ENCODE measurements at regions not wholly inside any gene's neighbourhood (a gene's known extent, or its start where the extent isn't known, plus 50 kb on each side); places are given as distances from the start of the nearest gene placed in this dataset.

DNA sequence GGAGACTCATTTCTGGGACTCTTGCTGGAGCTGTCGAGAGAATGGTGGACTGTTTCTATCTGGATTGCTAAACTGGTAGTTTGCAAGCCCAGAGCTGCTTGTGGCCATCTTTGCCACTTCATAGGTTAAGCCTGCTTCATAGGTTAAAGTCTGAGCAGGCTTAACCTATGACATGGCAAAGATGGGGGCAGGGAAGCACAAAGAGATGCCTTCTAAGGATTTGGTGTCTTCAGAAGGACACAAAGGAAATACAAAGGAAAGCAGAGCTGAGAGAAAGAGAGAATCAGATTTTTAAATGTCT, 78.4 kb upstream of the MAX start:
- DNase-seq (ENCODE audit: low read depth in 1 of 2, low spot score in 1 of 2) = no peak
- no peak overlapping the region for H3K4me3 ChIP-seq (replicated peaks; ENCODE audit: insufficient read depth, low read length)
- no peak for TF ChIP-seq GABPA (IDR thresholded peaks at IDR 0.05; ENCODE audit: low read depth)
- TF ChIP-seq, protein P1, sequence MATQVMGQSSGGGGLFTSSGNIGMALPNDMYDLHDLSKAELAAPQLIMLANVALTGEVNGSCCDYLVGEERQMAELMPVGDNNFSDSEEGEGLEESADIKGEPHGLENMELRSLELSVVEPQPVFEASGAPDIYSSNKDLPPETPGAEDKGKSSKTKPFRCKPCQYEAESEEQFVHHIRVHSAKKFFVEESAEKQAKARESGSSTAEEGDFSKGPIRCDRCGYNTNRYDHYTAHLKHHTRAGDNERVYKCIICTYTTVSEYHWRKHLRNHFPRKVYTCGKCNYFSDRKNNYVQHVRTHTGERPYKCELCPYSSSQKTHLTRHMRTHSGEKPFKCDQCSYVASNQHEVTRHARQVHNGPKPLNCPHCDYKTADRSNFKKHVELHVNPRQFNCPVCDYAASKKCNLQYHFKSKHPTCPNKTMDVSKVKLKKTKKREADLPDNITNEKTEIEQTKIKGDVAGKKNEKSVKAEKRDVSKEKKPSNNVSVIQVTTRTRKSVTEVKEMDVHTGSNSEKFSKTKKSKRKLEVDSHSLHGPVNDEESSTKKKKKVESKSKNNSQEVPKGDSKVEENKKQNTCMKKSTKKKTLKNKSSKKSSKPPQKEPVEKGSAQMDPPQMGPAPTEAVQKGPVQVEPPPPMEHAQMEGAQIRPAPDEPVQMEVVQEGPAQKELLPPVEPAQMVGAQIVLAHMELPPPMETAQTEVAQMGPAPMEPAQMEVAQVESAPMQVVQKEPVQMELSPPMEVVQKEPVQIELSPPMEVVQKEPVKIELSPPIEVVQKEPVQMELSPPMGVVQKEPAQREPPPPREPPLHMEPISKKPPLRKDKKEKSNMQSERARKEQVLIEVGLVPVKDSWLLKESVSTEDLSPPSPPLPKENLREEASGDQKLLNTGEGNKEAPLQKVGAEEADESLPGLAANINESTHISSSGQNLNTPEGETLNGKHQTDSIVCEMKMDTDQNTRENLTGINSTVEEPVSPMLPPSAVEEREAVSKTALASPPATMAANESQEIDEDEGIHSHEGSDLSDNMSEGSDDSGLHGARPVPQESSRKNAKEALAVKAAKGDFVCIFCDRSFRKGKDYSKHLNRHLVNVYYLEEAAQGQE (IDR thresholded peaks at IDR 0.05; ENCODE audit: insufficient replicate concordance, low read depth) = no peak
- H3K27me3 ChIP-seq (ENCODE audit: insufficient read depth, poor library complexity, severe bottlenecking) = no peaks in the 10 kb centered on the region
- H3K27ac ChIP-seq (replicated peaks) = no peak overlapping the region

DNA sequence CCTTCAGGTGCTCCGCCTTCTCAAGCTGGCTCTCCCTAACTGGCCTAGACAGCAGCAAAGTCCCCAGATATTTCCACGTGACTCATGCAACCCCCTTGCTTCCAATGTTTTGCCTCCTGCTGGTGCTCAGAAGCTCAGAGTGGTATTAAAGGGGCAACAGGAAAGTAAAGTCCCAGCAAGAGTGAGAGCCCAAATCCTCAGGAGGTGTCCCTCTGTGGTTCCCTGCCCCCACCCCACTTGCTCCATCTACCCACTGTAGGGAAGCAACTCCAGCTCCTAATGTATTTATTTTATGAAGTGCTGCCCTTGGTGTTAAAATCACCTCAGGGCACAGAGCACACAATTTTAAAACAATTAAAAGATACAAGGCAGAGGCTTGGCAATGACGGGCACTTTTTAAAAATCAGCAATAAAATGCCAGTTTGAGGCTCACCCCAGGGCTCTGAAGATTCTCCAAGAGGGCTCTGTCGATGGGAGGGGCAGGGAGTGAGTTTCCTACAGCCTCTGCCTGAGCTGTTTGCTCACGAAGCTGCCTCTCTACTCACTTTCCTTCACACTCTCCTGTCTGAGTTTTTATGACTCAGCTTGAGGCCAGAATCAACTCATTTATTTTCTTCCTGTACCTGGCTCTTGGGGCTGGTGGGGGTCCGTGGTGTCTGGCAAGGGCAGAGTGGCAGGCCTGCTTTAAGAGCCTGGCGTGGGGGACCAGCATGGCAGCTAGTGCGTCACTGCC, 81.9 kb upstream of the MAX start:
- DNase-seq (ENCODE audit: low read depth in 1 of 2, low spot score in 1 of 2) = no peak
- H3K27ac ChIP-seq (replicated peaks) = no peak overlapping the region
- TF ChIP-seq, protein P2, sequence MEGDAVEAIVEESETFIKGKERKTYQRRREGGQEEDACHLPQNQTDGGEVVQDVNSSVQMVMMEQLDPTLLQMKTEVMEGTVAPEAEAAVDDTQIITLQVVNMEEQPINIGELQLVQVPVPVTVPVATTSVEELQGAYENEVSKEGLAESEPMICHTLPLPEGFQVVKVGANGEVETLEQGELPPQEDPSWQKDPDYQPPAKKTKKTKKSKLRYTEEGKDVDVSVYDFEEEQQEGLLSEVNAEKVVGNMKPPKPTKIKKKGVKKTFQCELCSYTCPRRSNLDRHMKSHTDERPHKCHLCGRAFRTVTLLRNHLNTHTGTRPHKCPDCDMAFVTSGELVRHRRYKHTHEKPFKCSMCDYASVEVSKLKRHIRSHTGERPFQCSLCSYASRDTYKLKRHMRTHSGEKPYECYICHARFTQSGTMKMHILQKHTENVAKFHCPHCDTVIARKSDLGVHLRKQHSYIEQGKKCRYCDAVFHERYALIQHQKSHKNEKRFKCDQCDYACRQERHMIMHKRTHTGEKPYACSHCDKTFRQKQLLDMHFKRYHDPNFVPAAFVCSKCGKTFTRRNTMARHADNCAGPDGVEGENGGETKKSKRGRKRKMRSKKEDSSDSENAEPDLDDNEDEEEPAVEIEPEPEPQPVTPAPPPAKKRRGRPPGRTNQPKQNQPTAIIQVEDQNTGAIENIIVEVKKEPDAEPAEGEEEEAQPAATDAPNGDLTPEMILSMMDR (IDR thresholded peaks at IDR 0.05; ENCODE audit: insufficient read depth, low read length) = no peak
- TF ChIP-seq POLR2AphosphoS5 (IDR thresholded peaks at IDR 0.05; ENCODE audit: low read depth) (no peak), GABPA (IDR thresholded peaks at IDR 0.05; ENCODE audit: low read depth) (no peak), SPI1 (IDR thresholded peaks at IDR 0.05; ENCODE audit: borderline replicate concordance, low read depth) (no peak)
- TF ChIP-seq, protein P1 (IDR thresholded peaks at IDR 0.05; ENCODE audit: insufficient replicate concordance, low read depth) = no peak
- H3K27me3 ChIP-seq (ENCODE audit: insufficient read depth, poor library complexity, severe bottlenecking) = no peaks in the 10 kb centered on the region
- H3K4me3 ChIP-seq (replicated peaks; ENCODE audit: insufficient read depth, low read length) = no peak overlapping the region

DNA sequence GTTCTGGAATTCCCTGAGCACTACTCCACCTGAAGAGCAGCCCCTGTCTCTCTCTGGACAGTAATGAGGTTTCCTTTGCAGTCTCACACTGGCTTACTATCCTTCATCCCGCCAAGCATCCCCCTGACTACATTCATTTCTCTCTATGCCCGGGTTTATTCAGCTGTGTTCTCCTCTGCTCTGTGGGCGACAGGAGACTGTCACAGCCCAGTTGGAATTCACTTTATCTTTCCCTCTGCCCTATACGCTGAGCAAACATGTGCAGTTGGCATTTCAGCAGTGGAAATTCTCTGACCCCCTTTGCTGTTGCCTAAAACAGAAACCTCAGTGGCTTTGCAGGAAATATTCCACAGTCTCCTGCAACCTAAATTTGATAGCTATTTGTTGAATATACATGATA, 83.5 kb upstream of the MAX start:
- TF ChIP-seq SPI1 (IDR thresholded peaks at IDR 0.05; ENCODE audit: borderline replicate concordance, low read depth) = no peak
- no peak for TF ChIP-seq POLR2AphosphoS5 (IDR thresholded peaks at IDR 0.05; ENCODE audit: low read depth)
- TF ChIP-seq GABPA (IDR thresholded peaks at IDR 0.05; ENCODE audit: low read depth) = no peak
- TF ChIP-seq, protein P2 (IDR thresholded peaks at IDR 0.05; ENCODE audit: insufficient read depth, low read length) = no peak
- TF ChIP-seq, protein P1 (IDR thresholded peaks at IDR 0.05; ENCODE audit: insufficient replicate concordance, low read depth) = no peak
- Histone ChIP-seq H3K27ac (replicated peaks) (no peak overlapping the region), H3K27me3 (ENCODE audit: insufficient read depth, poor library complexity, severe bottlenecking) (no peaks in the 10 kb centered on the region), H3K4me3 (replicated peaks; ENCODE audit: insufficient read depth, low read length) (no peak overlapping the region)
- DNase-seq (ENCODE audit: low read depth in 1 of 2, low spot score in 1 of 2) = no peak

All from HL-60 (cell line).